Spleen (tissue), 7 donors: ENCODE measurements at regions not wholly inside any gene's neighbourhood (a gene's known extent, or its start where the extent isn't known, plus 50 kb on each side); places are given as distances from the start of the nearest gene placed in this dataset.

ENCODE experiments used
- CTCF ChIP-seq, 11 experiments: fragments of 200-600 bp in 7 of 11; fragments of 450-650 bp in 4 of 11; sonication (generic) in 4 of 11; IDR thresholded peaks in 8 of 11; conservative IDR thresholded peaks in 3 of 11; 1 replicate in 7 of 11; 2 replicates in 4 of 11; pipeline versions ENCODE4 v1.4.0 to v1.8.0; 2016 to 2021; ENCODE audit warnings: antibody characterized with exemption in 11 of 11, inconsistent platforms in 4 of 11, mild to moderate bottlenecking in 1 of 11
- POLR2A ChIP-seq, 3 donors: fragments of 450-650 bp; IDR thresholded peaks; one replicate each; pipeline ENCODE4 v1.5.1; 2017; ENCODE audit warnings: antibody characterized with exemption in 3 of 3, mild to moderate bottlenecking in 1 of 3
- POLR2AphosphoS5 ChIP-seq, 3 donors: sonication (generic); formaldehyde crosslinking; IDR thresholded peaks; one replicate each; pipeline ENCODE4 v1.5.1; 2017; ENCODE audit warnings: antibody characterized with exemption in 3 of 3
- donor health status: DM: no; HTN: no; CAD: no; lungs with moderate emphysema.
- donor health status: DM: no; HTN: no; CAD: no.
- donor health status: DM: no; HTN: no; CAD: no.

- TF ChIP-seq CTCF (IDR thresholded peaks at IDR 0.05 in 8 of 11, conservative IDR thresholded peaks at IDR 0.05 in 3 of 11) (no peak), POLR2AphosphoS5 (IDR thresholded peaks at IDR 0.05) (no peak), POLR2A (IDR thresholded peaks at IDR 0.05) (no peak)
Measured at GRCh38 chr12:59929110-59929509, 333.3 kb downstream of the SLC16A7 start.
